ENCODE measurements at regions not wholly inside any gene's neighbourhood (a gene's known extent, or its start where the extent isn't known, plus 50 kb on each side); places are given as distances from the start of the nearest gene placed in this dataset.

GRCh38 chr3:22835041-22835440 is 368.1 kb upstream of the UBE2E2 start:
- no peak overlapping the region for H3K14ac ChIP-seq (ENCODE audit: low read length)
- H3K9me3 ChIP-seq (replicated peaks in 1 of 2; ENCODE audit: control insufficient read depth in 2 of 2, insufficient read depth in 1 of 2, low read depth in 1 of 2, low read length in 2 of 2), result no peaks in the 10 kb centered on the region
- no peak overlapping the region for H3K27ac ChIP-seq (replicated peaks; ENCODE audit: low read length)
- no peak overlapping the region for H4K91ac ChIP-seq (ENCODE audit: low read depth, low read length, poor library complexity)
- H3K4me3 ChIP-seq (ENCODE audit: low read length in 2 of 2), result no peak overlapping the region
- H3K9ac ChIP-seq (ENCODE audit: low read depth, low read length, poor library complexity), result no peak overlapping the region
- H2BK5ac ChIP-seq (ENCODE audit: low read length), result no peak overlapping the region
- H3K18ac ChIP-seq (ENCODE audit: low read length), result no peak overlapping the region
- no CpG with 5 or more reads among the region's 2 CpGs for WGBS, 2 donors (ENCODE audit: extremely low coverage in 2 of 2, insufficient read length in 2 of 2, insufficient replicate concordance in 1 of 2)
- H4K8ac ChIP-seq (ENCODE audit: low read depth, low read length), result no peak overlapping the region
- no peak overlapping the region for H2BK120ac ChIP-seq (ENCODE audit: low read depth, low read length)
- H3K4me1 ChIP-seq (ENCODE audit: control insufficient read depth in 2 of 2, insufficient read depth in 1 of 2, low read depth in 1 of 2, low read length in 2 of 2), result no peaks in the 10 kb centered on the region
- no peak overlapping the region for H2AFZ ChIP-seq (ENCODE audit: low read length)
- H2BK12ac ChIP-seq (ENCODE audit: low read length), result no peak overlapping the region
- no peaks in the 10 kb centered on the region for H3K27me3 ChIP-seq (ENCODE audit: control insufficient read depth in 3 of 3, insufficient read depth in 3 of 3, low read depth in 1 of 3, low read length in 3 of 3)
- no peak overlapping the region for H3K4me2 ChIP-seq (ENCODE audit: insufficient read depth, low read length, poor library complexity, severe bottlenecking)
- no peaks in the 10 kb centered on the region for H3K36me3 ChIP-seq (replicated peaks in 1 of 2; ENCODE audit: control insufficient read depth in 2 of 2, insufficient read depth in 2 of 2, low read length in 2 of 2)
- H3K79me1 ChIP-seq (ENCODE audit: low read depth, low read length), result no peaks in the 10 kb centered on the region
- H3K23ac ChIP-seq (ENCODE audit: low read depth, low read length, poor library complexity), result no peak overlapping the region
- no peak overlapping the region for H3K4ac ChIP-seq (ENCODE audit: low read length)
- H2AK5ac ChIP-seq (ENCODE audit: low read depth, low read length), result no peak overlapping the region
- no peak for DNase-seq (ENCODE audit: low spot score)
- no peak overlapping the region for H2BK15ac ChIP-seq (ENCODE audit: low read length)

- Histone ChIP-seq H3K4me3 (ENCODE audit: low read length in 2 of 2) (no peak overlapping the region), H3K27me3 (ENCODE audit: control insufficient read depth in 3 of 3, insufficient read depth in 3 of 3, low read depth in 1 of 3, low read length in 3 of 3) (no peaks in the 10 kb centered on the region), H3K4me1 (ENCODE audit: control insufficient read depth in 2 of 2, insufficient read depth in 1 of 2, low read depth in 1 of 2, low read length in 2 of 2) (no peaks in the 10 kb centered on the region), H3K14ac (ENCODE audit: low read length) (no peak overlapping the region), H2AFZ (ENCODE audit: low read length) (no peak overlapping the region), H3K18ac (ENCODE audit: low read length) (no peak overlapping the region), H4K8ac (ENCODE audit: low read depth, low read length) (no peak overlapping the region), H2BK15ac (ENCODE audit: low read length) (no peak overlapping the region), H3K4me2 (ENCODE audit: insufficient read depth, low read length, poor library complexity, severe bottlenecking) (no peak overlapping the region), H3K9me3 (replicated peaks in 1 of 2; ENCODE audit: control insufficient read depth in 2 of 2, insufficient read depth in 1 of 2, low read depth in 1 of 2, low read length in 2 of 2) (no peaks in the 10 kb centered on the region), H3K79me1 (ENCODE audit: low read depth, low read length) (no peaks in the 10 kb centered on the region), H3K4ac (ENCODE audit: low read length) (no peak overlapping the region), H2BK12ac (ENCODE audit: low read length) (no peak overlapping the region), H3K23ac (ENCODE audit: low read depth, low read length, poor library complexity) (no peak overlapping the region), H4K91ac (ENCODE audit: low read depth, low read length, poor library complexity) (no peak overlapping the region), H2BK120ac (ENCODE audit: low read depth, low read length) (no peak overlapping the region), H3K9ac (ENCODE audit: low read depth, low read length, poor library complexity) (no peak overlapping the region), H3K36me3 (replicated peaks in 1 of 2; ENCODE audit: control insufficient read depth in 2 of 2, insufficient read depth in 2 of 2, low read length in 2 of 2) (no peaks in the 10 kb centered on the region), H2AK5ac (ENCODE audit: low read depth, low read length) (no peak overlapping the region), H2BK5ac (ENCODE audit: low read length) (no peak overlapping the region), H3K27ac (replicated peaks; ENCODE audit: low read length) (no peak overlapping the region)
- DNase-seq (ENCODE audit: low spot score), result no peak
- no CpG with 5 or more reads among the region's 1 CpG for WGBS, 2 donors (ENCODE audit: extremely low coverage in 2 of 2, insufficient read length in 2 of 2, insufficient replicate concordance in 1 of 2)
Observed at GRCh38 chr3:22836131-22836530, 367.0 kb upstream of the UBE2E2 start.

- no peak overlapping the region for H3K14ac ChIP-seq (ENCODE audit: low read length)
- H2BK12ac ChIP-seq (ENCODE audit: low read length), result no peak overlapping the region
- H4K8ac ChIP-seq (ENCODE audit: low read depth, low read length), result no peak overlapping the region
- DNase-seq (ENCODE audit: low spot score), result no peak
- H2BK5ac ChIP-seq (ENCODE audit: low read length), result no peak overlapping the region
- no peak overlapping the region for H3K27ac ChIP-seq (replicated peaks; ENCODE audit: low read length)
- H3K18ac ChIP-seq (ENCODE audit: low read length), result no peak overlapping the region
- no peaks in the 10 kb centered on the region for H3K79me1 ChIP-seq (ENCODE audit: low read depth, low read length)
- H3K4me2 ChIP-seq (ENCODE audit: insufficient read depth, low read length, poor library complexity, severe bottlenecking), result no peak overlapping the region
- no peak overlapping the region for H3K9ac ChIP-seq (ENCODE audit: low read depth, low read length, poor library complexity)
- no peak overlapping the region for H4K91ac ChIP-seq (ENCODE audit: low read depth, low read length, poor library complexity)
- no peaks in the 10 kb centered on the region for H3K9me3 ChIP-seq (replicated peaks in 1 of 2; ENCODE audit: control insufficient read depth in 2 of 2, insufficient read depth in 1 of 2, low read depth in 1 of 2, low read length in 2 of 2)
- no peak overlapping the region for H2AFZ ChIP-seq (ENCODE audit: low read length)
- H3K4ac ChIP-seq (ENCODE audit: low read length), result no peak overlapping the region
- no peaks in the 10 kb centered on the region for H3K4me1 ChIP-seq (ENCODE audit: control insufficient read depth in 2 of 2, insufficient read depth in 1 of 2, low read depth in 1 of 2, low read length in 2 of 2)
- H3K23ac ChIP-seq (ENCODE audit: low read depth, low read length, poor library complexity), result no peak overlapping the region
- H2AK5ac ChIP-seq (ENCODE audit: low read depth, low read length), result no peak overlapping the region
- no peak overlapping the region for H2BK120ac ChIP-seq (ENCODE audit: low read depth, low read length)
- no CpG with 5 or more reads among the region's 3 CpGs for WGBS, 2 donors (ENCODE audit: extremely low coverage in 2 of 2, insufficient read length in 2 of 2, insufficient replicate concordance in 1 of 2)
- H3K4me3 ChIP-seq (ENCODE audit: low read length in 2 of 2), result no peak overlapping the region
- H3K36me3 ChIP-seq (replicated peaks in 1 of 2; ENCODE audit: control insufficient read depth in 2 of 2, insufficient read depth in 2 of 2, low read length in 2 of 2), result no peaks in the 10 kb centered on the region
- H2BK15ac ChIP-seq (ENCODE audit: low read length), result no peak overlapping the region
- no peaks in the 10 kb centered on the region for H3K27me3 ChIP-seq (ENCODE audit: control insufficient read depth in 3 of 3, insufficient read depth in 3 of 3, low read depth in 1 of 3, low read length in 3 of 3)
Observed at GRCh38 chr3:22843854-22844253, 359.3 kb upstream of the UBE2E2 start.

- Histone ChIP-seq H4K8ac (ENCODE audit: low read depth, low read length) (no peak overlapping the region), H3K27ac (replicated peaks; ENCODE audit: low read length) (no peak overlapping the region), H3K23ac (ENCODE audit: low read depth, low read length, poor library complexity) (no peak overlapping the region), H3K27me3 (ENCODE audit: control insufficient read depth in 3 of 3, insufficient read depth in 3 of 3, low read depth in 1 of 3, low read length in 3 of 3) (no peaks in the 10 kb centered on the region), H3K9ac (ENCODE audit: low read depth, low read length, poor library complexity) (no peak overlapping the region), H2BK12ac (ENCODE audit: low read length) (no peak overlapping the region), H3K36me3 (replicated peaks in 1 of 2; ENCODE audit: control insufficient read depth in 2 of 2, insufficient read depth in 2 of 2, low read length in 2 of 2) (no peaks in the 10 kb centered on the region), H2BK15ac (ENCODE audit: low read length) (no peak overlapping the region), H2BK5ac (ENCODE audit: low read length) (no peak overlapping the region), H2AFZ (ENCODE audit: low read length) (no peak overlapping the region), H3K4ac (ENCODE audit: low read length) (no peak overlapping the region), H3K4me3 (ENCODE audit: low read length in 2 of 2) (no peak overlapping the region), H3K4me2 (ENCODE audit: insufficient read depth, low read length, poor library complexity, severe bottlenecking) (no peak overlapping the region), H3K14ac (ENCODE audit: low read length) (no peak overlapping the region), H3K9me3 (replicated peaks in 1 of 2; ENCODE audit: control insufficient read depth in 2 of 2, insufficient read depth in 1 of 2, low read depth in 1 of 2, low read length in 2 of 2) (no peaks in the 10 kb centered on the region), H3K18ac (ENCODE audit: low read length) (no peak overlapping the region), H4K91ac (ENCODE audit: low read depth, low read length, poor library complexity) (no peak overlapping the region), H2BK120ac (ENCODE audit: low read depth, low read length) (no peak overlapping the region), H3K79me1 (ENCODE audit: low read depth, low read length) (no peaks in the 10 kb centered on the region), H2AK5ac (ENCODE audit: low read depth, low read length) (no peak overlapping the region), H3K4me1 (ENCODE audit: control insufficient read depth in 2 of 2, insufficient read depth in 1 of 2, low read depth in 1 of 2, low read length in 2 of 2) (no peaks in the 10 kb centered on the region)
- no CpG with 5 or more reads among the region's 5 CpGs for WGBS, 2 donors (ENCODE audit: extremely low coverage in 2 of 2, insufficient read length in 2 of 2, insufficient replicate concordance in 1 of 2)
- DNase-seq (ENCODE audit: low spot score), result no peak
Observed at GRCh38 chr3:22846566-22846965, 356.6 kb upstream of the UBE2E2 start.
